GM12873 (cell line): ENCODE measurements at regions not wholly inside any gene's neighbourhood (a gene's known extent, or its start where the extent isn't known, plus 50 kb on each side); places are given as distances from the start of the nearest gene placed in this dataset.

Source experiments
- TF ChIP-seq, protein P1 (sequence below): IDR thresholded peaks from 2 replicates; pipeline ENCODE4 v1.5.1; 2012; ENCODE audit warnings: low read depth, mild to moderate bottlenecking, moderate library complexity, low read length, control low read depth; ENCODE audit not compliant: insufficient read depth; ENCODE audit errors: missing control alignments

DNA sequence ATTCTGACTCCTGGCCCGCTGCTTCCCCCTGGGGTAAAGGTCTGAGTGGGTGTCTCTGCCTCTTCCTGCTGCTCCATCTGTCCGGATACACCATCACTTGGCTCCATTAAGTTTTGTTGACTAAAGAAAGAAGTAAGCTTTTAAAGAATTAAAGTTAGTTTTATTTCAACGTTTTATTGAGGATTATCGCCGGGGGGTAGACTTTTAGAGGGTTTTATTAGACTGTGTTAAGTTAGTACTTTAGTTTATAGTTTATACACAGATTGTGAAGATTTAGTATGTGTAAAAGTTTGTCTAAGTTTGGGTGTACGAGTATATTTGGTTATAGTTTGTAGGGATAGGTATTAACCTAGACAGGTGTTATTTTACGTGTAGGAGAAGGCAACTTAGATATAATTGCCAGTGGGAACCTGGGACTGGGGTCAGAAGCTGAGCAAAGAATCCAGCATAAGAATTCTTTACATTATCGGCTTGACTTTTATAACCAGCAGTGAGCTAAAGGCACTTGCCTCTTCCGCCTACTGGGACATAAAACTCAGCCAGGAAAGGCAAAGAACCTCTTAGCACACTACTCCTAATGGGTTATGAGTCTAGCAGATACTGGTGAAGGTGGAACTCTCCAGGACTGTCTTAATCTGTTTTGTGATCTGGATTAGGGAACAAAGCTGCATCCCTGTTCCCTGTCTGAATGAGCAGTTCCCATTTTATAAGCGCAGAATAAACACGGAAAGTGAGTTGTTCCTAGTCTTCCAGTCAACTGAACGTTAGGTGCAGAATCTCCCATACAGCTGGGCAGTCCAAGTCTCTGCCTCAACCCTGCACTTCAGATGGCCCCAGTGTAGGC is 131.3 kb downstream of the FAM43A start:
- TF ChIP-seq, protein P1, sequence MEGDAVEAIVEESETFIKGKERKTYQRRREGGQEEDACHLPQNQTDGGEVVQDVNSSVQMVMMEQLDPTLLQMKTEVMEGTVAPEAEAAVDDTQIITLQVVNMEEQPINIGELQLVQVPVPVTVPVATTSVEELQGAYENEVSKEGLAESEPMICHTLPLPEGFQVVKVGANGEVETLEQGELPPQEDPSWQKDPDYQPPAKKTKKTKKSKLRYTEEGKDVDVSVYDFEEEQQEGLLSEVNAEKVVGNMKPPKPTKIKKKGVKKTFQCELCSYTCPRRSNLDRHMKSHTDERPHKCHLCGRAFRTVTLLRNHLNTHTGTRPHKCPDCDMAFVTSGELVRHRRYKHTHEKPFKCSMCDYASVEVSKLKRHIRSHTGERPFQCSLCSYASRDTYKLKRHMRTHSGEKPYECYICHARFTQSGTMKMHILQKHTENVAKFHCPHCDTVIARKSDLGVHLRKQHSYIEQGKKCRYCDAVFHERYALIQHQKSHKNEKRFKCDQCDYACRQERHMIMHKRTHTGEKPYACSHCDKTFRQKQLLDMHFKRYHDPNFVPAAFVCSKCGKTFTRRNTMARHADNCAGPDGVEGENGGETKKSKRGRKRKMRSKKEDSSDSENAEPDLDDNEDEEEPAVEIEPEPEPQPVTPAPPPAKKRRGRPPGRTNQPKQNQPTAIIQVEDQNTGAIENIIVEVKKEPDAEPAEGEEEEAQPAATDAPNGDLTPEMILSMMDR, result no peak

DNA sequence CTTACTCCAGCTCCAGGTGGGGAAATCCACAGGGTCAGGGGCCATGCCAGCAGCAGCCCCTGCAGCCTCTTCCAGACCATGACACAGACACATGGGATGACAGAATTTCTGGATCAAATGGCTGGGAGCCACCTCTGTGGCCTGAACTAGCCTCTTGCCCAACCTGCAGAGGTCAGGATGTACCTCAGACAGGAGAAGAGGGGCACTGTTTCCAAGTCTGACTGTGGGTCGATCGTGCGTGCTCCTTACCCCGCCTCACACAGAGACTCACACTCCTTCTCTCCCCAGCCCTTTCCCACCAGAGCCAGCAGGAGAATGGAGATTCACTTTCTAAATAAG is 131.9 kb downstream of the FAM43A start:
- TF ChIP-seq, protein P1, result no peak

DNA sequence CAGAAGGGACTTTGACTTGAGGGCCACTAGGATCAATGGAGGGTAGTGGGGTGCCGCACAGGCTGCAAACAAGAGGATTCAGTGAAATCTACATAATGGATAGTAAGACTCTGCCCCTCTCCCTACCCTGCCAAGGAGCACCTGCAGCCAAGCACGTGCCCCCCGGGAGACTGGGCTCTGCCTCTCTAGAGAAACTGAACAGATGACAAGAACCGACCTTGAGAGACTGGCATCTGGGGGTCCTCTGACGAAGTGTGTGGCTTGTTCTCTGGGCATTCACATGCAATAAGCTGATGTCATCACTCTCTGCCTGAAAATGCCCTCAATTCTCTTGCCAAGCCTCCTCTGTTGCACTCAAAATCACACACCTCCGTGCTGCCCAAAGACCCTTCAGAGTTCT is 132.3 kb downstream of the FAM43A start:
- TF ChIP-seq, protein P1, result no peak

DNA sequence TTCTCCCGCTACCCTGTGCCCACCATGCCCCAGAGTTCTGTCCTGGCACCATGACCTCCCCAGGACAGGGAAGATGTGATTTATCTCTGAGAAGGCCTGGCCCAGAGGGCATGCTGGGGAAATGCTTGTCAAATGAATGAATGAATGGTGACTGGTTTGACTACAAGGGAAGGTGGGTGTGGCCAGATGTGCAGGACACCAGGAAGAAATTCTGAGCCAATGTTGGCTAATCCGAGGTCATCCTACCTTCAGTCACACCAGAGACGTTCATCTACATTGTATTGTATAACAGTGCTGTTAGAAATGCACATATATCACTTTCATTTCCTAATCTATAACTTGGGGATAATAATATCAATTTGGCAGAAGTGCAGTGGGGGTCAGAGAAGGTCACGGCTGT is 138.4 kb downstream of the FAM43A start:
- TF ChIP-seq, protein P1, result no peak

DNA sequence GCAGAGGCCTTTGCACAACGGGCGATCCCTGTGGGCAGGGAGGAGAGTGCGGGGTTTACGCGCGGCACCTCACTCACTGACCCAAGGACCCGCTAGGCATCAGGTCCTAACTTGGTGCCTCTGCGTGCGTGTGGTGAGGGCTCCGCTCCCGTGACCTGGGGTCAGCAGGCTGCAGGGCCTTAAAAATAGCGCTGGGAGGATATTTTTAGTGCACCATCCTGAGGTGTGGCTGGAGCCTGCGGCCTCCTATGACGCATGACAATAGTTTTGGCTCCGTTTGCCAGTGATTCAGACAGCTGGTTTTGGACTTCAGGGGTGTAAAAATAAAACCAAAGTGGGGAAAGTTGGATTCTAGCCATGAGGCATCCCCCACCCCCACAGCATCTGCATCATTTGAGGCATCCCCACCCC is 139.0 kb downstream of the FAM43A start:
- TF ChIP-seq, protein P1, result no peak

DNA sequence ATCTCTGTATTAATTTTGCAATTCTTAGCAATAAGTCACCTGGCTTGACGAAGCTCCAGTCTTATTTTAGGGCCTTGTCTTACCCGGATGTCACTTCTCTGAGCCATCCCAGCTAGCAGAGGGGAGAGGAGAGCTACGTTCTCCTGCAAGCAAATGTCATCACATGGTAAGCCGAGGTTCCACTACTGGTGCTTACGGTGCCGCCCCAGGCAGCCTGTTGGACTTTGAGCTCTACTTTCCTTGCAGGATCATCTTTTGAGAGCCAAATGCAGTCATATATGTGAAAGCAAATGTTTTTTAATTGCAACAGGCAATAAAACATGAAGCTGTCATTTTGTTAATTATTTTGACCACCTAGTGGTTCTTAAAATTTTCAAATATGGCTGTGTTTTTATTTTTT is 140.9 kb downstream of the FAM43A start:
- TF ChIP-seq, protein P1, result no peak

DNA sequence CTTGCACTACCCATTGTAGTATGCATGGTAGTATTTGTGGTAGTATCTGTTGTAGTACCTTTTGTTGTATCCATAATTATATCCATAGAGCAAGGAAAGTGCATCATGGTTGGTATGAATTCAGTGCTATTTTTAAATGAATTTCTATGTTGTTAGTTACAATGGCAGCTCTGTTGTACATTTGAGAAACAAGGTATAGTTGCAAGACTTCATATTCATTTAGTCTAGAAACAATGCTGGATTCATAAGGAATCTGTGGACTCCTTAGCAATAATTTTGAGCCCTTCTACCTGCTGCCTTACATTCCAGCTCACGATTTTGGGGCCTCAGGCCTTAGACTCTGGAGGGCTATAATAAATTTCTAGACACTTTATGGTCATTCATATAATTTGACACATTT is 141.8 kb downstream of the FAM43A start:
- TF ChIP-seq, protein P1, result no peak
